ENCODE measurements at regions not wholly inside any gene's neighbourhood (a gene's known extent, or its start where the extent isn't known, plus 50 kb on each side); places are given as distances from the start of the nearest gene placed in this dataset.
A peak's percentile ranks its signal among the peaks of the same experiment; 100 is the strongest.

DNA sequence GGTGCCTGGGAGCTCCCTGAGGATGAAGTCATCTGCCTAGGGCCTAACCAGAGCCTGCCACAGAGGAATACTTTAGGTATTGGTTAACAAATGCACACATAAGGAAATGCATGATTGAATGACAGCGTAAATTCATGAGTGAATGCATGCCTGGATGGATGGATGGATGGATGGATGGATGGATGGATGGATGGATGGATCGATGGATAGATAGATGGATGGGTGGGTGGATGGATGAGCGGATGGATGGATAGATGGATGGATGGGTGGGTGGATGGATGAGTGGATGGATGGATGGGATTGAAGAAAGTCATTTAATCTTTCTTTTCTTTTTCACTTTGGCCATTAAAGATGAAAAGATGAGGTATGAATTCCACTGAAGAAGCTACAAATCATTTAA lies 111.9 kb upstream of the SIRPG start:
- Mint-ChIP-seq H3K4me1 (peaks cover 2% of the 10 kb centered on the region), H3K9me3 (no peaks in the 10 kb centered on the region), H3K27me3 (ENCODE audit: low read depth) (no peaks in the 10 kb centered on the region), H3K36me3 (ENCODE audit: low read depth) (peaks cover 2% of the 10 kb centered on the region), H3K27ac (ENCODE audit: unreplicated experiment) (no peak overlapping the region), H3K4me3 (no peak overlapping the region)
- DNase-seq (ENCODE audit: low read depth, low spot score), result no peak
- no peak for TF ChIP-seq CTCF (conservative IDR thresholded peaks at IDR 0.05)

DNA sequence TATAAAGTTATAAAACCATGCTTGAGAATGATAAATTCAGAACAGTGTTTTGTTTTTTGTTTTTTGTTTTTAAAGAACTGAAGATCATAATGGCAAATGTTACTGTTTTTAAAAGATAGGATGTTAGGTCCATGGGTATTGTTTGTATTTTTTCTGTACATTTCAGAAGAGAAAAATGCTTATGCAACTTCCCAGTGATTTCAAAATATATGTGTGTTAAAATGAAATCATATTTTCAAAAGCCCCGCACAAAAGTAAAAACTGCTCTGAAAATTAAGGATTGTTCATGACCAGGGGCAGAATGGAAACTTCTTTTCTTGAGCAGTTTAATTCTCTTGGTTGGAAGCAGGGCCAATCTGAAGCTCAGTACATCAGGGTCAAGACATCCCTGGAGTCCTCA lies 109.2 kb upstream of the SIRPG start:
- Mint-ChIP-seq H3K27me3 (ENCODE audit: low read depth) (no peaks in the 10 kb centered on the region), H3K4me3 (no peak overlapping the region), H3K27ac (ENCODE audit: unreplicated experiment) (no peak overlapping the region), H3K36me3 (ENCODE audit: low read depth) (no peaks in the 10 kb centered on the region), H3K9me3 (no peaks in the 10 kb centered on the region), H3K4me1 (peaks cover 5% of the 10 kb centered on the region)
- TF ChIP-seq CTCF (conservative IDR thresholded peaks at IDR 0.05), result no peak
- DNase-seq (ENCODE audit: low read depth, low spot score), result no peak

GRCh38 chr20:1764136-1765033 lies 106.8 kb upstream of the SIRPG start:
- Mint-ChIP-seq H3K27ac (ENCODE audit: unreplicated experiment) (no peak overlapping the region), H3K27me3 (ENCODE audit: low read depth) (peaks cover 7% of the 10 kb centered on the region), H3K4me1 (peaks cover 5% of the 10 kb centered on the region), H3K36me3 (ENCODE audit: low read depth) (no peaks in the 10 kb centered on the region), H3K4me3 (no peak overlapping the region), H3K9me3 (no peaks in the 10 kb centered on the region)
- peak; percentile 80 for TF ChIP-seq CTCF (conservative IDR thresholded peaks at IDR 0.05)
- DNase-seq (ENCODE audit: low read depth, low spot score), result peak; percentile 65

- Mint-ChIP-seq H3K9me3 (no peaks in the 10 kb centered on the region), H3K4me1 (peaks cover 9% of the 10 kb centered on the region), H3K27ac (ENCODE audit: unreplicated experiment) (no peak overlapping the region), H3K27me3 (ENCODE audit: low read depth) (peaks cover 7% of the 10 kb centered on the region), H3K4me3 (no peak overlapping the region), H3K36me3 (ENCODE audit: low read depth) (no peaks in the 10 kb centered on the region)
- no peak for DNase-seq (ENCODE audit: low read depth, low spot score)
- TF ChIP-seq CTCF (conservative IDR thresholded peaks at IDR 0.05), result no peak
These were observed 104.0 kb upstream of the SIRPG start for GRCh38 chr20:1761598-1761997.

GRCh38 chr20:1761116-1761515 lies 103.5 kb upstream of the SIRPG start:
- no peak for DNase-seq (ENCODE audit: low read depth, low spot score)
- no peak overlapping the region for H3K27ac Mint-ChIP-seq (ENCODE audit: unreplicated experiment)
- no peak overlapping the region for H3K4me3 Mint-ChIP-seq
- no peak for TF ChIP-seq CTCF (conservative IDR thresholded peaks at IDR 0.05)
- peaks cover 9% of the 10 kb centered on the region for H3K4me1 Mint-ChIP-seq
- peaks cover 7% of the 10 kb centered on the region for H3K27me3 Mint-ChIP-seq (ENCODE audit: low read depth)
- no peaks in the 10 kb centered on the region for H3K9me3 Mint-ChIP-seq
- no peaks in the 10 kb centered on the region for H3K36me3 Mint-ChIP-seq (ENCODE audit: low read depth)
